ENCODE measurements at regions not wholly inside any gene's neighbourhood (a gene's known extent, or its start where the extent isn't known, plus 50 kb on each side); places are given as distances from the start of the nearest gene placed in this dataset.

- TF ChIP-seq CTCF (IDR thresholded peaks at IDR 0.05) = no peak
- no peak for TF ChIP-seq POLR2AphosphoS5 (IDR thresholded peaks at IDR 0.05)
Measured at GRCh38 chrX:78387364-78387763, 60.0 kb upstream of the CYSLTR1 start.

Measured in sigmoid colon (tissue), 4 donors.